ENCODE measurements at regions not wholly inside any gene's neighbourhood (a gene's known extent, or its start where the extent isn't known, plus 50 kb on each side); places are given as distances from the start of the nearest gene placed in this dataset.

- TF ChIP-seq YY1 (IDR thresholded peaks at IDR 0.05; ENCODE audit: low read depth, low read length), result no peak
- TF ChIP-seq CREB1 (IDR thresholded peaks at IDR 0.05; ENCODE audit: low read depth), result no peak
Observed at GRCh38 chr1:109832945-109833344, 69.2 kb upstream of the EPS8L3 start (continued).

- TF ChIP-seq ATF2 (IDR thresholded peaks at IDR 0.05; ENCODE audit: low read length), result no peak
- no peak for TF ChIP-seq TCF7 (IDR thresholded peaks at IDR 0.05; ENCODE audit: borderline replicate concordance)
- TF ChIP-seq ZBTB40 (IDR thresholded peaks at IDR 0.05; ENCODE audit: borderline replicate concordance), result no peak
- no TSS peak for BruUV-seq (replicated peaks)
- no peak overlapping the region for H3K27ac ChIP-seq (ENCODE audit: control insufficient read depth, insufficient read depth)
- intact Hi-C loops (cut with micrococcal nuclease; ENCODE audit: unreplicated experiment), result no loop called here
- no peaks in the 10 kb centered on the region; a peak in 1 of 4 replicates for H3K27me3 ChIP-seq (replicated peaks in 1 of 2; ENCODE audit: control insufficient read depth in 2 of 2, insufficient read depth in 2 of 2, low read length in 1 of 2)
- H3K4me1 ChIP-seq (ENCODE audit: control insufficient read depth, insufficient read depth, low read length), result peaks cover 13% of the 10 kb centered on the region
- H3K4me2 ChIP-seq (ENCODE audit: control insufficient read depth, insufficient read depth), result no peak overlapping the region
- H3K9me3 ChIP-seq (replicated peaks; ENCODE audit: control insufficient read depth, insufficient read depth, low read length), result no peaks in the 10 kb centered on the region
- no peaks in the 10 kb centered on the region for H3K36me3 ChIP-seq (ENCODE audit: control insufficient read depth in 2 of 2, insufficient read depth in 2 of 2, low read length in 1 of 2)
- H3K79me2 ChIP-seq (ENCODE audit: control insufficient read depth, insufficient read depth, low read length), result no peaks in the 10 kb centered on the region
- in situ Hi-C loops (cut with MboI), result no loop called here
- no peaks in the 10 kb centered on the region for H4K20me1 ChIP-seq (ENCODE audit: control insufficient read depth, insufficient read depth)
- WGBS (ENCODE audit: insufficient coverage, insufficient replicate concordance, low lambda C conversion rate, missing lambda C conversion rate), result 42% methylated on average over 7 of the region's 8 CpGs
- SMC1A ChIA-PET (ENCODE audit: uncharacterized antibody, unreplicated experiment), result interaction anchor here (0.6 kb wide), 2 partner anchors 29 to 83 kb away, joined by 3 read pairs; no protein-coding TSS in a partner anchor
- ATAC-seq (no peak), FAIRE-seq (no peak), DNase-seq (ENCODE audit: low read depth, low spot score) (no peak)
- RAD21 ChIA-PET (ENCODE audit: unreplicated experiment), result interaction anchor here (0.6 to 0.9 kb wide), 2 partner anchors 12 to 86 kb away, joined by 3 read pairs; no protein-coding TSS in a partner anchor
- POLR2A ChIA-PET, result no interaction called here
- H2AFZ ChIP-seq (ENCODE audit: control insufficient read depth, low read depth, low read length), result no peak overlapping the region
- H3K4me3 ChIP-seq, result no peak overlapping the region
- H3K9ac ChIP-seq (ENCODE audit: control insufficient read depth, insufficient read depth, low read length), result no peak overlapping the region
- CTCF ChIA-PET, result no interaction called here
Observed at GRCh38 chr1:109828756-109829505, 65.2 kb upstream of the EPS8L3 start.

All from GM12878 (cell line).